OCI-LY1 (cell line): ENCODE measurements at regions not wholly inside any gene's neighbourhood (a gene's known extent, or its start where the extent isn't known, plus 50 kb on each side); places are given as distances from the start of the nearest gene placed in this dataset.

ENCODE experiments used
- H2AFZ ChIP-seq: fragments of 200-600 bp; sonication (generic), shearing (Covaris generic); 2 replicates; pipeline ENCODE4 v1.6.0; 2014; ENCODE audit warnings: antibody characterized with exemption, mild to moderate bottlenecking, low read length
- H3F3A ChIP-seq: fragments of 200-600 bp; sonication (generic), shearing (Covaris generic); 2 replicates; pipeline ENCODE4 v1.6.0; 2014; ENCODE audit warnings: mild to moderate bottlenecking, antibody characterized with exemption, low read length, moderate library complexity; ENCODE audit not compliant: insufficient read depth
- H3K27ac ChIP-seq: fragments of 200-600 bp; sonication (generic); 2 replicates; pipeline ENCODE4 v1.5.1; 2014; ENCODE audit warnings: low read length, mixed run types, mild to moderate bottlenecking, low read depth; ENCODE audit not compliant: poor library complexity, severe bottlenecking
- H3K27me3 ChIP-seq: fragments of 200-600 bp; sonication (generic); 2 replicates; pipeline ENCODE4 v1.6.0; 2014; ENCODE audit warnings: antibody characterized with exemption, mild to moderate bottlenecking, low read length, moderate library complexity; ENCODE audit not compliant: insufficient read depth
- H3K36me3 ChIP-seq: fragments of 200-600 bp; sonication (generic); 2 replicates; pipeline ENCODE4 v1.6.1; 2014; ENCODE audit warnings: mild to moderate bottlenecking, antibody characterized with exemption, low read length, moderate library complexity, mixed read lengths; ENCODE audit not compliant: insufficient read depth
- H3K4me1 ChIP-seq: fragments of 200-600 bp; sonication (generic); 2 replicates; pipeline ENCODE4 v1.5.1; 2014; ENCODE audit warnings: mild to moderate bottlenecking, low read length, moderate library complexity; ENCODE audit not compliant: insufficient read depth, severe bottlenecking
- H3K4me2 ChIP-seq: fragments of 200-600 bp; sonication (generic), shearing (Covaris generic); 2 replicates; pipeline ENCODE4 v1.6.1; 2014; ENCODE audit warnings: low read length
- H3K4me3 ChIP-seq: fragments of 200-600 bp; sonication (generic); 2 replicates; pipeline ENCODE4 v1.5.1; 2014; ENCODE audit warnings: low read length, low read depth, mild to moderate bottlenecking, mixed read lengths; ENCODE audit not compliant: poor library complexity, severe bottlenecking
- H3K79me2 ChIP-seq: fragments of 200-600 bp; shearing (Covaris generic); 2 replicates; pipeline ENCODE4 v1.6.1; 2016; ENCODE audit warnings: mixed run types, low read length, mixed read lengths; ENCODE audit not compliant: insufficient read depth
- H3K9ac ChIP-seq: fragments of 200-600 bp; sonication (generic), shearing (Covaris generic); 2 replicates; pipeline ENCODE4 v1.6.1; 2014; ENCODE audit warnings: mild to moderate bottlenecking, low read length, mixed read lengths
- H3K9me2 ChIP-seq: fragments of 200-600 bp; sonication (generic), shearing (Covaris generic); 2 replicates; pipeline ENCODE4 v1.6.1; 2014; ENCODE audit warnings: low read depth, mild to moderate bottlenecking, low read length, mixed read lengths
- H3K9me3 ChIP-seq: fragments of 200-600 bp; shearing (Covaris generic); 2 replicates; pipeline ENCODE4 v1.6.1; 2014; ENCODE audit warnings: low read length, mixed read lengths
- H4K20me1 ChIP-seq: fragments of 200-600 bp; sonication (generic), shearing (Covaris generic); 2 replicates; pipeline ENCODE4 v1.6.0; 2016; ENCODE audit warnings: mild to moderate bottlenecking, low read length; ENCODE audit not compliant: insufficient read depth
- CTCF ChIP-seq: fragments of 200-600 bp; sonication (generic), shearing (Covaris generic); IDR thresholded peaks from 2 replicates; pipeline ENCODE4 v1.5.1; 2017; ENCODE audit warnings: mild to moderate bottlenecking, antibody characterized with exemption, low read length, moderate library complexity, mixed read lengths
- EZH2 ChIP-seq: fragments of 200-600 bp; sonication (generic), shearing (Covaris generic); IDR thresholded peaks from 2 replicates; pipeline ENCODE4 v1.8.0; 2017; ENCODE audit warnings: borderline replicate concordance, mixed run types, mild to moderate bottlenecking, antibody characterized with exemption, low read length, moderate library complexity, mixed read lengths

- H3K79me2 ChIP-seq: no peaks in the 10 kb centered on the region
- H3K27me3 ChIP-seq: no peaks in the 10 kb centered on the region
- no peaks in the 10 kb centered on the region for H3K9me2 ChIP-seq
- H3K9me3 ChIP-seq: no peaks in the 10 kb centered on the region
- H3K4me3 ChIP-seq: no peak overlapping the region
- no peaks in the 10 kb centered on the region for H3K36me3 ChIP-seq
- TF ChIP-seq EZH2: no peak
- TF ChIP-seq CTCF: peak; percentile 41
- H4K20me1 ChIP-seq: no peaks in the 10 kb centered on the region
- H3K4me1 ChIP-seq: no peaks in the 10 kb centered on the region
- no peak overlapping the region for H3K27ac ChIP-seq
- H3F3A ChIP-seq: no peaks in the 10 kb centered on the region
- no peak overlapping the region for H2AFZ ChIP-seq
- no peak overlapping the region for H3K9ac ChIP-seq
- no peak overlapping the region for H3K4me2 ChIP-seq
These were observed 342.2 kb downstream of the OMA1 start for GRCh38 chr1:58204284-58204683.

GRCh38 chr1:58201492-58202106 lies 344.9 kb downstream of the OMA1 start:
- H3K27me3 ChIP-seq: no peaks in the 10 kb centered on the region
- no peak overlapping the region for H3K9ac ChIP-seq
- no peaks in the 10 kb centered on the region for H3F3A ChIP-seq
- no peaks in the 10 kb centered on the region for H4K20me1 ChIP-seq
- no peak overlapping the region for H3K4me3 ChIP-seq
- H3K4me2 ChIP-seq: no peak overlapping the region
- no peak overlapping the region for H2AFZ ChIP-seq
- H3K79me2 ChIP-seq: no peaks in the 10 kb centered on the region
- no peaks in the 10 kb centered on the region for H3K9me2 ChIP-seq
- H3K9me3 ChIP-seq: no peaks in the 10 kb centered on the region
- H3K36me3 ChIP-seq: no peaks in the 10 kb centered on the region
- no peak for TF ChIP-seq CTCF
- TF ChIP-seq EZH2: no peak
- no peaks in the 10 kb centered on the region for H3K4me1 ChIP-seq
- no peak overlapping the region for H3K27ac ChIP-seq

DNA sequence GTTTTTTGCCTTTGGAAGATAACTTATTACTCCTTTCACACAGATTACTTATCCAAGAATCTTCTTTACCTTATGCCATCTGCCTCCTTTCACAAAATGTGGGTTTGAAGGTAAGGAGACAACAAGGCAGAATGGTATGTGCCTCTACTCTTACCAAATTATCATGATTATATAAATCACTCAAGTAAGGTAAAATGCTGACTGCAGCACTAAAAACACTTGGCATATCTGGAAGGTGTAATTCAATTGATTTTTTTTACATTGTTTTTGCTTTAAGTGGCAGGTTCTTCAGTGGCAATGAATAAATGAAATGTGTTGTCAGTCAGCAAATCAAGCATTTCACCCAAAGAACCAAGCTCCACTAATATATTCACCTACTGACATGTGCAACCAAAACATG lies 346.1 kb downstream of the OMA1 start:
- Histone ChIP-seq H3F3A (no peaks in the 10 kb centered on the region), H3K79me2 (no peaks in the 10 kb centered on the region), H2AFZ (no peak overlapping the region), H4K20me1 (no peaks in the 10 kb centered on the region), H3K4me1 (no peaks in the 10 kb centered on the region), H3K4me2 (no peak overlapping the region), H3K36me3 (no peaks in the 10 kb centered on the region), H3K9me3 (no peaks in the 10 kb centered on the region), H3K9me2 (no peaks in the 10 kb centered on the region), H3K9ac (no peak overlapping the region), H3K27me3 (no peaks in the 10 kb centered on the region), H3K4me3 (no peak overlapping the region), H3K27ac (no peak overlapping the region)
- TF ChIP-seq CTCF: no peak
- TF ChIP-seq EZH2: no peak
